MM.1S (cell line): ENCODE measurements at regions not wholly inside any gene's neighbourhood (a gene's known extent, or its start where the extent isn't known, plus 50 kb on each side); places are given as distances from the start of the nearest gene placed in this dataset.

Source experiments
- DNase-seq: peaks from one replicate; pipeline ENCODE4 v3.0.0-alpha.2; 2015
- H2AFZ ChIP-seq: fragments of 300-600 bp; sonication (generic); 2 replicates; pipeline ENCODE4 v1.6.0; 2016; ENCODE audit warnings: antibody characterized with exemption, low read length
- H3F3A ChIP-seq: fragments of 300-600 bp; sonication (generic); 2 replicates; pipeline ENCODE4 v1.6.1; 2016; ENCODE audit warnings: mild to moderate bottlenecking, antibody characterized with exemption, low read length, moderate library complexity, mixed read lengths; ENCODE audit not compliant: insufficient read depth
- H3K27ac ChIP-seq: fragments of 300-600 bp; sonication (generic); 2 replicates; pipeline ENCODE4 v1.5.1; 2016; ENCODE audit warnings: mild to moderate bottlenecking, low read length
- H3K27me3 ChIP-seq: fragments of 300-600 bp; sonication (generic); replicated peaks from 2 replicates; pipeline ENCODE4 v1.6.0; 2016; ENCODE audit warnings: low read length; ENCODE audit not compliant: insufficient read depth
- H3K36me3 ChIP-seq: fragments of 300-600 bp; sonication (generic); replicated peaks from 2 replicates; pipeline ENCODE4 v1.6.1; 2016; ENCODE audit warnings: mild to moderate bottlenecking, low read length, mixed read lengths; ENCODE audit not compliant: insufficient read depth
- H3K4me1 ChIP-seq: fragments of 300-600 bp; sonication (generic); 2 replicates; pipeline ENCODE4 v1.6.1; 2016; ENCODE audit warnings: low read length, mixed read lengths
- H3K4me2 ChIP-seq: fragments of 300-600 bp; sonication (generic); 2 replicates; pipeline ENCODE4 v1.6.0; 2016; ENCODE audit warnings: low read depth, low read length
- H3K4me3 ChIP-seq: fragments of 300-600 bp; sonication (generic); 2 replicates; pipeline ENCODE4 v1.5.1; 2016; ENCODE audit warnings: low read length, mixed read lengths
- H3K79me2 ChIP-seq: fragments of 300-600 bp; sonication (generic); 2 replicates; pipeline ENCODE4 v1.6.1; 2016; ENCODE audit warnings: mixed run types, low read length, mixed read lengths
- H3K9ac ChIP-seq: fragments of 300-600 bp; sonication (generic); 2 replicates; pipeline ENCODE4 v1.6.1; 2016; ENCODE audit warnings: low read length, mixed read lengths
- H3K9me2 ChIP-seq: fragments of 300-600 bp; sonication (generic); replicated peaks from 2 replicates; pipeline ENCODE4 v1.6.1; 2016; ENCODE audit warnings: mild to moderate bottlenecking, low read length, mixed read lengths; ENCODE audit not compliant: insufficient read depth
- H3K9me3 ChIP-seq: fragments of 300-600 bp; sonication (generic); replicated peaks from 2 replicates; pipeline ENCODE4 v1.6.1; 2016; ENCODE audit warnings: mild to moderate bottlenecking, low read length, mixed read lengths; ENCODE audit not compliant: insufficient read depth
- H4K20me1 ChIP-seq: fragments of 300-600 bp; sonication (generic); 2 replicates; pipeline ENCODE4 v1.6.1; 2016; ENCODE audit warnings: mild to moderate bottlenecking, low read length, moderate library complexity, mixed read lengths; ENCODE audit not compliant: insufficient read depth
- EZH2 ChIP-seq: fragments of 300-600 bp; sonication (generic); optimal IDR thresholded peaks from 2 replicates; pipeline ENCODE3; 2017; ENCODE audit warnings: low read depth, mild to moderate bottlenecking, antibody characterized with exemption, low read length, mixed read lengths
- EZH2phosphoT487 ChIP-seq: fragments of 300-600 bp; sonication (generic); IDR thresholded peaks from 2 replicates; pipeline ENCODE4 v1.6.1; 2018; ENCODE audit warnings: antibody characterized with exemption, low read length
- TF ChIP-seq, protein P1 (sequence below): fragments of 300-600 bp; sonication (generic); IDR thresholded peaks from 2 replicates; pipeline ENCODE4 v1.5.1; 2016; ENCODE audit warnings: antibody characterized with exemption, low read length, mixed read lengths

DNA sequence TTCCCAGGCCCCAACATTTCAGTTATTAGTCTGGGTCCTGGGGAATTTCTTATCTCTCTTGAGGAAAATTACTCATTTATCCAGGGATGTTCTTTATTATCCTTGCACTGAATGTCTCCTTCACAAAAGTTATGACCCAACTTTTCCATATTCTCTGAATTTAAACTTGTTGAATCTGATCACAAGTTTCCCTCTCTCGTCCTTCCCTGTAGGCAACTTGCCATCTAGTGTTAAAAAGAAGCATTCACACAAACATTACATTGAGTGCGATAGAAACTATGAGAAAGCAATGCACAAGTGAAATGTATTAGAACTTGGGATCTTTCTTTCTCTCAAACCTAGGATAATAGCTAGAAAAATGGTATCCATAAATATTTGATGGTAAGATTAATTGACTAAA lies 608.4 kb downstream of the FSCB start:
- Histone ChIP-seq H4K20me1 (no peaks in the 10 kb centered on the region), H3K4me2 (no peak overlapping the region), H2AFZ (no peak overlapping the region), H3K36me3 (no peaks in the 10 kb centered on the region), H3K27me3 (no peaks in the 10 kb centered on the region), H3K4me3 (no peak overlapping the region), H3K9me3 (no peaks in the 10 kb centered on the region), H3K79me2 (no peaks in the 10 kb centered on the region), H3F3A (peaks cover 4% of the 10 kb centered on the region; the same call in 1 of the 2 replicates), H3K27ac (no peak overlapping the region), H3K9ac (no peak overlapping the region), H3K9me2 (no peaks in the 10 kb centered on the region), H3K4me1 (no peaks in the 10 kb centered on the region)
- TF ChIP-seq, protein P1, sequence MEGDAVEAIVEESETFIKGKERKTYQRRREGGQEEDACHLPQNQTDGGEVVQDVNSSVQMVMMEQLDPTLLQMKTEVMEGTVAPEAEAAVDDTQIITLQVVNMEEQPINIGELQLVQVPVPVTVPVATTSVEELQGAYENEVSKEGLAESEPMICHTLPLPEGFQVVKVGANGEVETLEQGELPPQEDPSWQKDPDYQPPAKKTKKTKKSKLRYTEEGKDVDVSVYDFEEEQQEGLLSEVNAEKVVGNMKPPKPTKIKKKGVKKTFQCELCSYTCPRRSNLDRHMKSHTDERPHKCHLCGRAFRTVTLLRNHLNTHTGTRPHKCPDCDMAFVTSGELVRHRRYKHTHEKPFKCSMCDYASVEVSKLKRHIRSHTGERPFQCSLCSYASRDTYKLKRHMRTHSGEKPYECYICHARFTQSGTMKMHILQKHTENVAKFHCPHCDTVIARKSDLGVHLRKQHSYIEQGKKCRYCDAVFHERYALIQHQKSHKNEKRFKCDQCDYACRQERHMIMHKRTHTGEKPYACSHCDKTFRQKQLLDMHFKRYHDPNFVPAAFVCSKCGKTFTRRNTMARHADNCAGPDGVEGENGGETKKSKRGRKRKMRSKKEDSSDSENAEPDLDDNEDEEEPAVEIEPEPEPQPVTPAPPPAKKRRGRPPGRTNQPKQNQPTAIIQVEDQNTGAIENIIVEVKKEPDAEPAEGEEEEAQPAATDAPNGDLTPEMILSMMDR = 0 out of 2 replicates have a peak, but pooled peaks have one; percentile 6
- no peak for TF ChIP-seq EZH2phosphoT487
- no peak for DNase-seq

DNA sequence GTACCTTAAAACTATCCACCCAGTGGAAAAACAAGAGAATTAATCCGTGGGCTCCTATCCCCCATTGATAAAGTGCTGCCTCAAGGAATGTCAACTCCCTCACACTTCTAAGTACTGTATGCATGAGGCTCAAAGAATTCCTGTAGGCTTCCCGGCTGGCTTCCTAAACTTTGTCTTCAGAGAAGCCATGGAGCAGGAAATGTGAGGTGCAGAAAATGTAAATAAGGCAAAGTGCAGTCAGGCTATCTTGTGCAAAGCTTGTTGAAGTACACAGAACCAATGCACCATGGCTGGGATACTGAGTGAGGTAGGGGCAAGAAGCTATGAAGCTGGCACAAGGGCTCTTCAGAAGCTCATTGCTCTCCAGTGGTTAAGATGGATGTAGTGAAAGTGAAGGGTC lies 611.0 kb downstream of the FSCB start:
- Histone ChIP-seq H3F3A (peaks cover 4% of the 10 kb centered on the region; the same call in 1 of the 2 replicates), H3K4me3 (no peak overlapping the region), H3K27me3 (no peaks in the 10 kb centered on the region), H4K20me1 (no peaks in the 10 kb centered on the region), H3K9me3 (no peaks in the 10 kb centered on the region), H3K27ac (no peak overlapping the region), H3K4me1 (no peaks in the 10 kb centered on the region), H3K9ac (no peak overlapping the region), H3K36me3 (no peaks in the 10 kb centered on the region), H3K79me2 (no peaks in the 10 kb centered on the region), H3K9me2 (no peaks in the 10 kb centered on the region), H3K4me2 (no peak overlapping the region), H2AFZ (no peak overlapping the region)
- DNase-seq = no peak
- TF ChIP-seq EZH2phosphoT487 (no peak), EZH2 (no peak)
- TF ChIP-seq, protein P1 = no peak

DNA sequence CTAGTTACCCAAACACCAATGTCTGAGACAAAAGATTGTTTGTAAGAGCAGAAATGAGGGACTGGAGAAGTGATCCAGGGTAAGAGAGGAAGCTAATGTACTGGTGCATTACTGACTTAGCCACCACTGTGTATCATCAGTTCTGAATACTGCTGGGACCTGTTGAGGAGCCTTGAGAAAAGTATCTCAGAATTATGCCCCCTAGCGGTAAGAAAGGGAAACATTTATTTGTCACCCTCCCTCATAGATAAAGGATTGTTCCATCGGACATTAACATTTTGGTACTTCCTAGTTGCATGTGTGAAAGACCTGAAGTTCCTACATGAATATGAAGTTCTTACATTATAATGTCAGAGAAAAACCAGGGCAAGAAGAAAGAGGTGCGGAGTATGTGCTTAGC lies 612.5 kb downstream of the FSCB start:
- no peak overlapping the region for H3K4me2 ChIP-seq
- H3K4me1 ChIP-seq = no peaks in the 10 kb centered on the region
- DNase-seq = peak; percentile 7
- H3K9ac ChIP-seq = no peak overlapping the region
- no peaks in the 10 kb centered on the region for H3F3A ChIP-seq
- H2AFZ ChIP-seq = no peak overlapping the region
- no peaks in the 10 kb centered on the region for H3K36me3 ChIP-seq
- no peak overlapping the region for H3K27ac ChIP-seq
- H3K4me3 ChIP-seq = no peak overlapping the region
- H3K9me2 ChIP-seq = no peaks in the 10 kb centered on the region
- no peak for TF ChIP-seq EZH2
- TF ChIP-seq, protein P1 = peak; percentile 42
- no peaks in the 10 kb centered on the region for H4K20me1 ChIP-seq
- no peaks in the 10 kb centered on the region for H3K79me2 ChIP-seq
- no peaks in the 10 kb centered on the region for H3K27me3 ChIP-seq
- H3K9me3 ChIP-seq = no peaks in the 10 kb centered on the region
